LNCAP (cell line): ENCODE measurements at regions not wholly inside any gene's neighbourhood (a gene's known extent, or its start where the extent isn't known, plus 50 kb on each side); places are given as distances from the start of the nearest gene placed in this dataset.

Experiments used
- TF ChIP-seq, protein P1 (sequence below): fragments of 450-650 bp; IDR thresholded peaks from 2 replicates; pipeline ENCODE4 v1.5.1; 2017; ENCODE audit warnings: mild to moderate bottlenecking

DNA sequence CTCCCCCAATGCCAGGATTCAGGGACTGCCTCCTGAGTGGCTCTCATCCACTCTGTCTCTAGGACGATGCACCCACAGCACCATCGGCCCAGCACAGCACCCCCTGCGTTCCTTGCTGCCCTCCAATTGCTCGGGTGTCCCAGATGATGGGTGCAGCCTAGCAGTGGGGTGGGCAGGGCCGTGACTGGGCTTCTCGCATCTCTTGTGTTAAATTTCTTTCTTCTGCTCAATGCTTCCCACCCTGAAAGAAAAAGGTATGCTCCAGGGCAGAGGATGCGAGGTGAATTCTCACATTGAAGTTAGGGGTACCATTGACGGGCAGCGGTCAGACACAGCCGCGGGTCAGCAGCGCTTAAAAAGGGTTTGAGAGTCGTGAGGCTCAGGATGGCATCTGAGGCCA is 232.4 kb upstream of the SGCG start:
- TF ChIP-seq, protein P1, sequence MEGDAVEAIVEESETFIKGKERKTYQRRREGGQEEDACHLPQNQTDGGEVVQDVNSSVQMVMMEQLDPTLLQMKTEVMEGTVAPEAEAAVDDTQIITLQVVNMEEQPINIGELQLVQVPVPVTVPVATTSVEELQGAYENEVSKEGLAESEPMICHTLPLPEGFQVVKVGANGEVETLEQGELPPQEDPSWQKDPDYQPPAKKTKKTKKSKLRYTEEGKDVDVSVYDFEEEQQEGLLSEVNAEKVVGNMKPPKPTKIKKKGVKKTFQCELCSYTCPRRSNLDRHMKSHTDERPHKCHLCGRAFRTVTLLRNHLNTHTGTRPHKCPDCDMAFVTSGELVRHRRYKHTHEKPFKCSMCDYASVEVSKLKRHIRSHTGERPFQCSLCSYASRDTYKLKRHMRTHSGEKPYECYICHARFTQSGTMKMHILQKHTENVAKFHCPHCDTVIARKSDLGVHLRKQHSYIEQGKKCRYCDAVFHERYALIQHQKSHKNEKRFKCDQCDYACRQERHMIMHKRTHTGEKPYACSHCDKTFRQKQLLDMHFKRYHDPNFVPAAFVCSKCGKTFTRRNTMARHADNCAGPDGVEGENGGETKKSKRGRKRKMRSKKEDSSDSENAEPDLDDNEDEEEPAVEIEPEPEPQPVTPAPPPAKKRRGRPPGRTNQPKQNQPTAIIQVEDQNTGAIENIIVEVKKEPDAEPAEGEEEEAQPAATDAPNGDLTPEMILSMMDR, result no peak

DNA sequence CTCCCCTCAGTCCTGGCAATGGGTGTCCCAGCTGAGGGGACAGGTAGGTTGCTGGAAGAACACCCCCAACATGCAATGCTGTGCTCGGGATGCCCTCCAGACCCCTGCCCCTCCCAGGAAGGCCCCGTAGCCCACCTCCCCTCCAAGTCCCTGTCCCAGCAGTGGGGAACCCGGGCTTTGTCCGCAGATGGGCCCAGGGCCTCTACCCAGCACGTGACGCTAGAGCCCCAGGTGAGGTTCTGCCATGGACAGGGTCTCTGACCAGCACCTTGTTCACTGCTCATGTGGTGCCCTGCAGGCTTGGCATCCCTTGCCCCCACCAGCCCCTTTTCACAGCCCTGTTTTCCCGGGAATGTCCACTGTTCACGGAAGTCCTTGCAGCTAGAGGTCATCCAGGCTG is 220.0 kb upstream of the SGCG start:
- TF ChIP-seq, protein P1, result no peak

GRCh38 chr13:22961835-22962537 is 218.8 kb upstream of the SGCG start:
- TF ChIP-seq, protein P1, result no peak

DNA sequence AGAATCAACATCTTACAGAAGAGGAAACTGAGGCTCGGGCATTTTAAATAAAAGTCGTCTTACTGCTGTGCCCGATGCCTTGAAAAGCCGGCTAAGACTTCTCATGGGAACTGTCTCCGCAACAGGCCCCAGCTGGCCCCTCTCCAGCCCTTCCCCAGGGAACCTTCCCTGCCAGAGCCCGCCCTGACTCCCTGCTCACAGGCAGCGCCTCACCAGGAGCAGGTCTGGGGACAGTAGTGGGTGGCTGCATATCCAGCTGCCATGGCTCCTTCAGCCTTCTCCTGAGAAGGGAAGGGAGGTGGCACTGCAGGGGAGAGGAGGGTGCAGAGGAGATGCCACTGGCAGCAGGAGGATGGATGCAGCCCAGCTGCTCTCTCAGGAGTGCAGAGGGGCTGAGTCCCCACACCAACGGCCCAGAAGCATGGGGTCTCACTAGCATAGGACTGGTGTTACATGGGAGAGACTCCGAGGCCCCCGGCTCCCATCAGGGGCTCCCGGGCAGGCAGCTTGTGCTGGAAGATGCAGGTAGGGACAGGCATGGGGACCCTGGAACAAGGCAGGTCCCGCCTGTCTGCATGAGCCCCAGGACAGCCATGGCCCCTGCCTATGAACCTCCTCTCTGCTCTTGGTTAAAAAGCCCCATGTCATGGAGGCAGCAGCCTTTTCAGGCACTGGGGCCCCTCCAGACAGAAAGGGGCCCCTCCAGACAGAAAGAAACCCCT is 216.4 kb upstream of the SGCG start:
- TF ChIP-seq, protein P1, result no peak

- TF ChIP-seq, protein P1, result no peak
Observed at GRCh38 chr13:22967669-22968068, 213.1 kb upstream of the SGCG start.

DNA sequence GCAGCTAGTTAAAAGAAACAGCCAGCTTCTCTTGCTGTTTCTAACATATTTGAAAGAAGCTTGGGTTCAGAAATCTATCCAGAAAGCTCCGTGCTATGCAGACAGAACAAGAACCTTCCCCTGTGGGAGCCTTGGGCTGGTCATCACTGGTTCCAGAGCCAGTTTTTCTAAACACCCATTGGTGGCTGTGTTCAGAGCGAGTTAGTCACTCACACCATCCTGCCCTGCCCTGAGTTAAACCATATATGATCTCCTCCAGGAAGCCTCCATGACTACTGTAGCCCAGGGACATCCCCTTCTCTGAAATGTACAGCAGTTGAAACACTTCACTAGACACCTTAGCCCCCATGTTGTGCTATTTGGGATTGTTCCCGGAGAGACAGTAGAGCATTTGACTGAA is 200.8 kb upstream of the SGCG start:
- TF ChIP-seq, protein P1, result no peak

DNA sequence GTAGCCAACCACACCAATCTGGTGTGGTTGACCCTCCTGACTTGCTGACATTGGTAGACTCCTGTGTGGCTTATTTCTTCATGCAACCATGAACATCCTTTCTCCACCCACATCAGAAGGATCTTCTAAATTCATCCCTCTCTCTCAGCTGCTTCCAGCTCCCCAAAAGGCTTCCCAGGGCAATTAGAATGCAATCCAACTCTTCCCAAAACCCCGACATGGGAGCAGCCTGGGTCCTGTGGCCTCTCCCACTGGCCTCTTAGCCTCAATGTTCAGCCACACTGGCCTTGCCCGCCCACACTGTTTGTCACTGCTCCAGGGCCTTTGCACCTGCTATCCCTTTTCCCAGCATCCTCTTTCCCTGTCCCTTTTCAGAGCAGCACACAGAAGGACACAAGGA is 199.8 kb upstream of the SGCG start:
- TF ChIP-seq, protein P1, result no peak
